RKO (cell line): ENCODE measurements at regions not wholly inside any gene's neighbourhood (a gene's known extent, or its start where the extent isn't known, plus 50 kb on each side); places are given as distances from the start of the nearest gene placed in this dataset.
A peak's percentile ranks its signal among the peaks of the same experiment; 100 is the strongest.

ENCODE experiments used
- DNase-seq: peaks from one replicate; pipeline ENCODE4 v3.0.0-alpha.2; 2016; ENCODE audit warnings: low spot score

DNA sequence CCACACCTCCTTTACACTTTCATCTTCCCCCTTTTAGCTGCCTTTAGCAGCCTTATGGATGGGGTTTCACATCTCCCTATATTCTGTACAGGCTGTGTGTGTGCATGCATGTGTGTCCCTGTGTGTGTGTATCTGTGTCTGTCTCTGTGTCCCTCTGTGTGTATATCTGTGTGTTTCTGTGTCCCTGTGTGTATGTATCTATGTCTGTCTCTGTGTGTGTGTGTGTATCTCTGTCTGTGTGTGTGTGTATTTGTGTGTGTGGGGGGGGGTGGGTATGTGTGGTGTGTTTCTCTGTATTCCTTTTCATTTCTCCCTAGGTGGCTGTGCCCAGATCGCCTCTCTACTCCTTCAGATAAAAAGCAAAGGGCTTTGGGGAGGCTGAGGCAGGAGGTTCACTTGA, 52.2 kb upstream of the CD83 start:
- DNase-seq: no peak

DNA sequence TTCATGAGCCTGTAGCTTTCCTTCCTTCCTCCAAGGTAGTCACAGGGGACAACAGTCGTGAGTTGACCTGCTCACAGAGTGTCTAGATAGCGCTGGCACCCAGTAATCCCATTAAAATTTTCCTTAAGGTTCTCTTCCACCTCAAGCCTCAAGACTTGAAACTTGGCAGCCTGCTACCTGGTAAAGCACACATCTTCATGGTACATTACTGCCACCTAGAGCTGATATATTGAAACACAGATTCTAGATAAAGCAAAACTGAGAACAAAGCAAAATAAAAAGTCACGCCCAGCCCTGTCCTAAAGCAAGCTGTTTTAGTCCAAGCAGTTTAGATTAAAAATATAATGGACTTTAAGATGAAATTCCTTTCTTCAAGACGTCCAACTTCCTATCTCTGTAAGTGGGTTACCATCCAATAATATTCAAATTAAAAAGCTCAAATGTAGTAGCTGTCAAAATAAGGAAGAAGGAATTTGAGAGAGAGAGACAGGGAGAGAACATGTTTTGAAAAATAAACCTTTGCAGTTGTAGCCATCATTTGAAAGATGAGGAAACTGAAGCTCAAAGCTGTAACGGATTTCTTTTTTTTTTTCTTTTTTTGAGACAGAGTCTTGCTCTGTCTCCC, 50.7 kb upstream of the CD83 start:
- peak; percentile 69 for DNase-seq

DNA sequence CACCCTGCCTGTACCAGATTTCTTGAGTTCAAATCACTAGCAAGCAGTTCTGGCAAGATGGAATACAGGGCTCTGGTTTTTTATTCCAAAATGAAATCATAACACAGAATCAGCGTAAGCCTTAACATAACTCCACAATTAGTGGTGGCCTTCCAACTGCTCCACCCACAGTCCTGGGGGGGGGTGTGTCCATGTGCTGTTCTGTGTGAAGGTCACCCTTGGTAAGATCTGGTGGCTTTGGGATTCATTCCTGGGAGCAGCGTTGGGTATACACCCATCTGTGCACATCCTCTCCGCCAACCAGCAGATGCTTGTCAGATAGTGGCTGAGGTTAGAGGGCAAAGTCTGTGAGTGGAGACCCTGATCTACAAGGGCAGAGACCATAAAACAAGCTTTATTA, 49.9 kb upstream of the CD83 start:
- no peak for DNase-seq
